ENCODE measurements at regions not wholly inside any gene's neighbourhood (a gene's known extent, or its start where the extent isn't known, plus 50 kb on each side); places are given as distances from the start of the nearest gene placed in this dataset.

DNA sequence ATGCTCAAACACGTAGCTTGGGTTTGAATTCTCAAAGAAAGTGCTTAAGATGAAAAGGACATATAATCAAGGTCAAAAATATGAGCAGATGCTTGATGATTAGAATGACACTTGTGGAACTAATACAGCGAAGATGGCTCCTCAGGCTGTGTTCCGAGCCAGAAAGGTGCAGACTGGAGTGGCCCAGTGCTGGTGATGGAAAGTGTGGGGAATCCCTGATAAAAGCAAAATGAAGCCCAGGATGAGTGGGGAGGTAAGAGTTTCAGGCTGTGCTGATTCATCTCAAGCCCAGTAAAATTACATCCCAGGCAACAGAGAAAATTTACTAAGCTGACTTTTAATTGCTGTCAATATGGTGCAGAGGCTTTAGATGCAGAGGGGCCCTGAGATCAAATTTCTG, 77.8 kb upstream of the IKZF1 start:
- no peak for TF ChIP-seq CTCF (IDR thresholded peaks at IDR 0.05; ENCODE audit: poor library complexity)
- TF ChIP-seq EZH2 (IDR thresholded peaks at IDR 0.05; ENCODE audit: borderline replicate concordance) = no peak

All from hepatocyte (in vitro differentiated cells).